Prostate gland (tissue), 2 donors: ENCODE measurements at regions not wholly inside any gene's neighbourhood (a gene's known extent, or its start where the extent isn't known, plus 50 kb on each side); places are given as distances from the start of the nearest gene placed in this dataset.

Experiments used
- DNase-seq: peaks from one replicate; pipeline ENCODE4 v3.0.0-alpha.2; 2019; ENCODE audit warnings: low spot score
- H3K27ac ChIP-seq, 2 donors: fragments of 200-600 bp; sonication (generic); 2 replicates each; pipeline ENCODE4 v1.5.1; 2017 to 2019
- H3K27me3 ChIP-seq: fragments of 200-600 bp; sonication (generic); replicated peaks from 2 replicates; pipeline ENCODE4 v1.5.1; 2019; ENCODE audit not compliant: insufficient read depth
- H3K36me3 ChIP-seq, 2 donors: fragments of 200-600 bp; sonication (generic); 1 replicate in 1 of 2; 2 replicates in 1 of 2; pipeline versions ENCODE4 v1.5.1 to v1.8.1; 2017 to 2019
- H3K4me1 ChIP-seq: fragments of 200-600 bp; sonication (generic); replicated peaks from 2 replicates; pipeline ENCODE4 v1.5.1; 2019
- H3K4me3 ChIP-seq, 2 donors: fragments of 200-600 bp; sonication (generic); 2 replicates each; pipeline ENCODE4 v1.5.1; 2017 to 2019
- H3K9me3 ChIP-seq: fragments of 200-600 bp; sonication (generic); 2 replicates; pipeline ENCODE4 v1.5.1; 2017
- POLR2A ChIP-seq: fragments of 450-650 bp; IDR thresholded peaks from one replicate; pipeline ENCODE4 v1.6.1; 2016; ENCODE audit warnings: antibody characterized with exemption, mild to moderate bottlenecking
- POLR2AphosphoS5 ChIP-seq: sonication (generic); formaldehyde crosslinking; IDR thresholded peaks from one replicate; pipeline ENCODE4 v1.6.1; 2017; ENCODE audit warnings: antibody characterized with exemption
- WGBS: methylation state at CpG from one replicate; pipeline ENCODE4 v1.1.5; 2018; 5-methylcytosine and 5-hydroxymethylcytosine counted together
- intact Hi-C: fragments of 100-400 bp; cut with DNase I; formaldehyde crosslinking; loops from one replicate; pipeline ENCODE4 v1.14.2; 2022
- TF ChIP-seq, protein P1 (sequence below), 4 experiments: fragments of 200-600 bp in 2 of 4; fragments of 450-650 bp in 2 of 4; sonication (generic) in 2 of 4; IDR thresholded peaks; 1 replicate in 3 of 4; 2 replicates in 1 of 4; pipeline ENCODE4 v1.5.1; 2016 to 2019; ENCODE audit warnings: antibody characterized with exemption in 4 of 4, mild to moderate bottlenecking in 2 of 4, moderate library complexity in 2 of 4

DNA sequence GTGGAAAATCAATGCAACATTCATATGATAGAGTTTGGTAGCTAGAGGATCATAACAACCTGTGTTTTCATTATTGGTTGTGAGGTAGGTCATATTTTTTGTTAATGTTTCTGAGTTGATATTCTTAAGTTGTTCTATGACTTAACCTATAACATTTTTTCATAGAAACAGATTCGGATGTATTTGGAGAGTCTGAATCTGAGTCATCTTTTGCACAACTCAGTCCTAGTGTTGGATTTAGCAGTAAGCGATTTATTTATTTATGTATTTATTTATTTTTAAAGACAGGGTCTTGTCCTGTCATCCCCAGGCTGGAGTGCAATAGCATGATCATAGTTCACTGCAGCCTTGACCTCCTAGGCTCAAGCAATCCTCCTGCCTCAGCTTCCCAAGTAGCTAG lies 292.8 kb upstream of the ZNF717 start:
- H3K4me3 ChIP-seq: no peak overlapping the region
- TF ChIP-seq, protein P1, sequence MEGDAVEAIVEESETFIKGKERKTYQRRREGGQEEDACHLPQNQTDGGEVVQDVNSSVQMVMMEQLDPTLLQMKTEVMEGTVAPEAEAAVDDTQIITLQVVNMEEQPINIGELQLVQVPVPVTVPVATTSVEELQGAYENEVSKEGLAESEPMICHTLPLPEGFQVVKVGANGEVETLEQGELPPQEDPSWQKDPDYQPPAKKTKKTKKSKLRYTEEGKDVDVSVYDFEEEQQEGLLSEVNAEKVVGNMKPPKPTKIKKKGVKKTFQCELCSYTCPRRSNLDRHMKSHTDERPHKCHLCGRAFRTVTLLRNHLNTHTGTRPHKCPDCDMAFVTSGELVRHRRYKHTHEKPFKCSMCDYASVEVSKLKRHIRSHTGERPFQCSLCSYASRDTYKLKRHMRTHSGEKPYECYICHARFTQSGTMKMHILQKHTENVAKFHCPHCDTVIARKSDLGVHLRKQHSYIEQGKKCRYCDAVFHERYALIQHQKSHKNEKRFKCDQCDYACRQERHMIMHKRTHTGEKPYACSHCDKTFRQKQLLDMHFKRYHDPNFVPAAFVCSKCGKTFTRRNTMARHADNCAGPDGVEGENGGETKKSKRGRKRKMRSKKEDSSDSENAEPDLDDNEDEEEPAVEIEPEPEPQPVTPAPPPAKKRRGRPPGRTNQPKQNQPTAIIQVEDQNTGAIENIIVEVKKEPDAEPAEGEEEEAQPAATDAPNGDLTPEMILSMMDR (IDR thresholded peaks at IDR 0.05): no peak
- TF ChIP-seq POLR2A: no peak
- no peak for TF ChIP-seq POLR2AphosphoS5
- 93% methylated on average over 2 of the region's 2 CpGs for WGBS
- H3K27me3 ChIP-seq: no peaks in the 10 kb centered on the region
- no peaks in the 10 kb centered on the region for H3K36me3 ChIP-seq
- H3K27ac ChIP-seq: no peak overlapping the region
- intact Hi-C loops: no loop called here
- no peak for DNase-seq
- H3K4me1 ChIP-seq: no peaks in the 10 kb centered on the region
- no peaks in the 10 kb centered on the region for H3K9me3 ChIP-seq

DNA sequence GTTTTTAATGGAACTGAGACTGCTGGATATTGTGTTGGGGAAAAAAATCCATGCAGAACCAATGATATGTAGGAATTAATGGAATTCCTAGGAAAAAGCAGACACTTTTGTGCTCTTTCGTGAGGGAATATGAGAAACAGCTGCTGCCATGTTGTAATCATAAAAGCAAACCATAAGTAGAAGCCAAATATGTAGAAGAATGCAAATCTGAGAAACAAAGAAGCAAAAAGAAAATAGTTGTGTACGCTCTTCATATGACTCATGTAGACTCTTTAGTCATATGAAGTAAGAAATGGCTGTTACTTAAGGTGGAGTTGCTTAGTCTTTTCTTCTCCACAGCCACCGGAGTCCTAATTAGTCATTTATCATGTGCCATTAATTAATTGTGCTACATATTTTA lies 298.6 kb upstream of the ZNF717 start:
- Histone ChIP-seq H3K36me3 (no peaks in the 10 kb centered on the region), H3K4me1 (no peaks in the 10 kb centered on the region), H3K4me3 (no peak overlapping the region), H3K27me3 (no peaks in the 10 kb centered on the region), H3K9me3 (no peaks in the 10 kb centered on the region), H3K27ac (no peak overlapping the region)
- DNase-seq: no peak
- intact Hi-C loops: no loop called here
- WGBS: 83% methylated on average over 3 of the region's 3 CpGs
- TF ChIP-seq POLR2A (no peak), POLR2AphosphoS5 (no peak)
- TF ChIP-seq, protein P1 (IDR thresholded peaks at IDR 0.05): no peak

DNA sequence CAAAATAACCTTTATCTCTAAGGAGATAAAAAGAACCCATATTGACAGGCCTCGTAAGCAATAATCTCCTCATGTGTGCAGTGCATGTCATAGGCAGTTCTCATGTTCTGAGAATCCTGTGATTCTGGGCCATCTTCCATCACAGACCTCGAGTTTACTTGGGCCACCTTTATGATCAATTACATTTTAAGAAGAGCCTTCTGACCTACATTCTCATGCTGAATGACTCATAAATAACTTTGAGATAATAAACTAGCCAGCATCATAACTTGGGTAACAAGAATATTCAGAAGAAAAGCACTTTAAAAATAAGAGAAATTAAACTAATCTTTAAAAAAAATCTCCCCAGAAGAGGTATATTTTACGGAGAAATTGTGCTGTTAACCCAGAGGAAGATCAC lies 310.7 kb upstream of the ZNF717 start:
- Histone ChIP-seq H3K27ac (no peak overlapping the region), H3K4me1 (no peaks in the 10 kb centered on the region), H3K36me3 (no peaks in the 10 kb centered on the region), H3K4me3 (no peak overlapping the region), H3K27me3 (no peaks in the 10 kb centered on the region), H3K9me3 (no peaks in the 10 kb centered on the region)
- intact Hi-C loops: no loop called here
- 53% methylated on average over 3 of the region's 3 CpGs for WGBS
- DNase-seq: no peak
- TF ChIP-seq POLR2A: no peak
- TF ChIP-seq, protein P1 (IDR thresholded peaks at IDR 0.05): no peak
- no peak for TF ChIP-seq POLR2AphosphoS5

DNA sequence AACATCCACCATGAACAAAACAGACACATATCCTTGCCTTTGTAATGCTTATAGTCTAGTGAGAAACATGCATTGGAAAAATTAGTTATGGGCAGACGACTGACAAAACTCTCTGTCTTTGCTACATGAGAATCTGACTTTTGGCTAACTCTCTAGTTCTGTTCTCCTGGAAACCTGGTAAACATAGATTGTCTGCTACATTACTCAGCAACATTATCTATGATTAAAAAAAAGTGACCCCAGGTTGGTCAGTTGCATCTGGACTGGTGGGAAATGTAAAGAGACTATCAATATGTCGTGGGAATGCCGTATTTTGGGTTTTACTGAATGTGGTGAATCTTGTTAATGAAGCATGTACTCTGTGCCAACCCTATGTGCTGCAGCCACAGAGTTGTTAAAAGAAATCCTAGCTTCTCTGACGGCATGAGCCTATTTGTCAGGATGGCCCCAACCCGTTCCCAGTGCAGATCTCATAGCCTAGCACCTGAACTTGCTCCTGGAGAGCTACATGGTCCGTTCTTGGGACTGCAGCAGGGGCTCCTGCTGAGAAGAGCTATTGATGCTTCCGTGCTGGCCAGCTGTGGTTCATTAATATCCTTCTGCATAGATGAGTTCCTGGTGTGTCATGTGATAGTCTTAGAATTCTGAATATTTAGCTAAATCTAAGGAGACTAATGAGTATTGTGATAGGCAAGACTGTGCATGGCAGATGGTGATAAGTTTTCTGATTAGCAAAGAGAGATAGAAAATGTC lies 311.7 kb upstream of the ZNF717 start:
- Histone ChIP-seq H3K27me3 (no peaks in the 10 kb centered on the region), H3K4me3 (no peak overlapping the region), H3K9me3 (no peaks in the 10 kb centered on the region), H3K36me3 (no peaks in the 10 kb centered on the region), H3K4me1 (no peaks in the 10 kb centered on the region), H3K27ac (no peak overlapping the region)
- TF ChIP-seq, protein P1 (IDR thresholded peaks at IDR 0.05): no peak
- TF ChIP-seq POLR2AphosphoS5 (no peak), POLR2A (no peak)
- 74% methylated on average over 7 of the region's 7 CpGs for WGBS
- no peak for DNase-seq
- intact Hi-C loops: no loop called here

DNA sequence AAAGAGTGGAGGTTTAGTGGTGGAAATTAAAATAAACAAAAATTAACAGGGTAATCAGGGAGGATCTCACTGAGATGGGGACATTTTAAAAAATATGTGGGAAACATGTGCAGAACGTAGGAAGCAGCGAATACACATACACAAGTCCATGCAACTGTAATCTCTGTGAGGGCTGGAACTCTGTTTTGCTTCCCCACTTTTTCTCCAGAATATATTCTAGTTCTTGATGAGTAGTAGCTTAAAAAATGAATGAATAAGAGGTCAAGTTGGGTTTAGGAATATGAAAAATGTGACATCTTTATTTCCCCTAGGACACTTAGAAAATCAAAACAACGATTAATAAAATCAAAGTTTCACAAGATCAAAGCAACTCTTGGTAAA lies 312.2 kb upstream of the ZNF717 start:
- no peak for DNase-seq
- H3K4me1 ChIP-seq: no peaks in the 10 kb centered on the region
- H3K9me3 ChIP-seq: no peaks in the 10 kb centered on the region
- H3K27me3 ChIP-seq: no peaks in the 10 kb centered on the region
- TF ChIP-seq POLR2AphosphoS5 (no peak), POLR2A (no peak)
- TF ChIP-seq, protein P1 (IDR thresholded peaks at IDR 0.05): no peak
- no peak overlapping the region for H3K4me3 ChIP-seq
- no peaks in the 10 kb centered on the region for H3K36me3 ChIP-seq
- WGBS: 79% methylated on average over 3 of the region's 3 CpGs
- intact Hi-C loops: no loop called here
- H3K27ac ChIP-seq: no peak overlapping the region
